GM12891 (cell line): ENCODE measurements at regions not wholly inside any gene's neighbourhood (a gene's known extent, or its start where the extent isn't known, plus 50 kb on each side); places are given as distances from the start of the nearest gene placed in this dataset.

Experiments used
- PAX5 ChIP-seq: IDR thresholded peaks from 2 replicates; pipeline ENCODE4 v1.6.1; 2011; ENCODE audit warnings: low read length, moderate library complexity, mild to moderate bottlenecking; ENCODE audit not compliant: insufficient read depth, severe bottlenecking
- POLR2A ChIP-seq: IDR thresholded peaks from 2 replicates; pipeline ENCODE4 v1.6.1; 2011; ENCODE audit warnings: low read depth, low read length, control low read depth
- POLR2AphosphoS5 ChIP-seq: IDR thresholded peaks from 2 replicates; pipeline ENCODE4 v1.6.1; 2011; ENCODE audit warnings: low read depth, low read length, control low read depth
- TAF1 ChIP-seq: IDR thresholded peaks from 2 replicates; pipeline ENCODE4 v1.6.1; 2011; ENCODE audit warnings: low read depth, low read length, control low read depth

DNA sequence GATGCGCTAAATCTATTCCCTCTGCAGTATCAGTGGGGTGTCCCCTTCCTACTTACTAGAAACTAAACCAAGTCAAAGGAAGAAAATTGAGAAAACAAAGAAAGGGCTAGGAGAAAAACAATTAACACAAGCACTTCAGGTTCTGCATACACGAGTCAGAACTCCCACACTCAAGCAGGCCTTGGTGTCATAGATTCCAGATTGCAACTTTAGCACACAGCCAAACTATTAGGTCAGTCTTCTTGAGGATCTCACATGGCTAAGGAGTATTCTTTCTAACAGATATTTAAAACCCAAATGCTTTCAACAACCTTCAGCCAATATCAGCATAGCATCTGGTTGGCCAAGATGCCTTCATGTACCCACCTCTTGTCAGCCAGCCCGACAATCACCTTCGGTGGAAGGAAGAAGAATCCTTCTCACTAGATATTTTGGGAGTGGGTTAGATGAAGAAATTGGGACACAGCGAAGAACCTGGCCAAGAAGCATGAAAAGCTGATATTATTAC, 340.0 kb downstream of the VPS13C start:
- TF ChIP-seq POLR2A: no peak
- no peak for TF ChIP-seq POLR2AphosphoS5
- TF ChIP-seq PAX5: no peak
- TF ChIP-seq TAF1: no peak
